NCI-H1436 (cell line): ENCODE measurements at regions not wholly inside any gene's neighbourhood (a gene's known extent, or its start where the extent isn't known, plus 50 kb on each side); places are given as distances from the start of the nearest gene placed in this dataset.

Experiments used
- DNase-seq: peaks from one replicate; lab custom pipeline; 2025; lab: John Stamatoyannopoulos, UW

DNA sequence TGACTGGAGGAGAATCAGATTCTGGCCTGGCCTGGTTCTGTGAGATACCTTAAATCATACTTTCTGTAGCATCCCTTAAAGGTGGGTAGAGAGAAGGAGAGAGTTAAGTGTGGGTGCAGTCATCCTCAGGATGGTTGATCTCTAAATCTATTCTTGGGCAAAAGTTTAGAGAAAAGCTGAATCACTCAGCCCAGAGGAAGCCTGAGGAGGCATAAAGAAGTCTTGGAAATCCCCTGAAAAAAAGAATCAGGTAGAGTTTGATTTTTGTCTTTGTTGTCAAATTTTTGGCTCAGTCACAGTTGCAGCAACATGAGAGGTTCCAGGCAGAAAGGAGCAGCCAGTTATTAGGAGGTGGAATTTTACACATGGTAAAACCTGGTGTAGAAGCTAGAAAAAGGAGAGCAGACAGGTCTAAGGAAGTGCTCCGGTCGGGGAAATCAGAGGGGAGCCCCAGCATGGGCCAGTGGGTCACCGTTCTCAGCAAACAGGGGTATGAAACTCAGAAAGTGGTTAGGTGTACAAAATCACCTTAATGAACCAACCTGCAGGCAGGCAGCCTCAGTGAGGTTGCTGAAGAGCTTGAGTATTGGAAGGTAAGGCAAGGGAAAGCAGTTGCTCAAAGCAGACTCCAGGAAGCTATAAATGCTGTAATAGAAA is 116.2 kb upstream of the CNTLN start:
- no peak for DNase-seq

DNA sequence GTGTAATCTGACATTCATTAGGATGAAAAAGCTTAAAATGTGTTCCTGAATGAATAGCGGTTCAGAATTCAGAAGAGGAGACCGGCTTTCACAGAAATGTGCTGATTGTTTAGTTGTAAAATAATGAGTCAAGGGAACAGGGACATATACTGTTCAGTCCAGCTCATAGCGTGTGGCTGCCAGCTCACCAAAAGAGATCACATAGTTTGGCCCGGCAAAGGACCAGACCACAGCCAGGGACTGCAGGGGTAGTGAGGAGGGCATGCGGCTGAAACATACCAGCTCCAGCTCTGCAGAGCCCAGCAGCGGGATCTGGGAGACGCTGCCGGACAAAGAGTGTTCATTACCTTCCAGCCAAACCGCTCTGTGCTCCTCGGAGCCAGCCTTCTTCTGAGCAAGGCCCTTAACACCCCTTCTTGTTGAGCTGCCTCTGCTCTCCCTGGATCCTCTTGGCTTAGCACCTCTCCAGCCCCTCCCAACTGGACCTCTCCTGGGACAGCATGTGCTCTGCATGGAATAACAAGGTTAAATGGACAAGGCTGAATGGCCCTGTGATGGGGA is 116.8 kb upstream of the CNTLN start:
- no peak for DNase-seq

DNA sequence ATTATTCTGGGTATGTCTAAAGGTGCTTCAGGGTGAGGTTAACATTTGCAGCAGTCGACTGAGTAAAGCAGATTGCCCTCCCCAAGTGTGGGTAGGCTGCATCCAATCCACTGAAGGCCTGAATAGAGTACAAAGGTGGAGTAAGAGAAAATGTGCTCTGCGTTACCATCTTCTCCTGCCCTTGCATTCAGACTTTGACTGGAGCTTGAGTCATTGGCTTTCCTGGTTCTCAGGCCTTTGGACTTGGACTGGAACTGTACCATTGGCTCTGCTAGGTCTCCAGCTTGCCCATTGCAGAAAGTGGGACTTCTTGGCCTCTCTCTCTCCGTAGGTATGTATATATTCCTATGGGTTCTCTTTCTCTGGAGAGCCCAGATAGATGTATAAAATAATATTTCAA is 120.9 kb upstream of the CNTLN start:
- DNase-seq = no peak

DNA sequence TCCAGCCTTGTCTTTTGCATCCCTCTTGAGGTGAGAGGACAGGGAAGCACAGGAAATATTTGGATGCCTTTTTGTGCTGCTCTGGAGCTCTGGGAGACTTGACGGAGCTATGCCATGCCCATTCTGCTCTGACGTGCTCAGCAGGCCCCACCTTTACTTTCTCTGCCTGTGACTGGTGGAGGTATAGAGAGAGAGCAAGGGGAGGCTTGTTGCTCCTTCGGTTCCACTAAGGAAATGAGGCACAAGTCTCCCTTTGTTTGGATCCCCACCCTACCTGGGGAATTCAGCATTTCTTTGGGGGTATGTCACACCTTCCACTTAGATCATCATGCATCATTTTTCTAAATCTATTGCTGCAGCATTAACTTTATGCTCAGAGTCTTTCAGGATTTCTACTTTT is 121.8 kb upstream of the CNTLN start:
- DNase-seq = no peak

DNA sequence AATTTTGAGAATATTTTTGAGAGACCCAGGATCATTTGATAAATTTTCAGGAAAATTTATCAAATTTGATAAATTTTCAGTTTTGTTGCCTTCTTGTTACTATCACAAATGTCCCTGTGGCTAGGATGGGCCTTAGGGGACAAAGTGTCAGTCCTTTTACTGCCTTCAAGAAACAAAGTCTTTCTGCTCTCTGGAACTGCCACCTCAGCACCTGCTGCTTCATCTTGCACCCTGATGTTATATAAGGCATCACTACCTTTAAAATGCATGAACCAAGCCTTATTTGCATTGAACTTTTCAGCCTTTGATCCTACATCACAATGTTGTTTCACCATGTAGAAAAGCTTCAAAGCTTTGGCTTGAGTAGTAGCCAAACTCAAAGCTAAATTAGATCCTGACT is 123.0 kb upstream of the CNTLN start:
- DNase-seq = no peak

DNA sequence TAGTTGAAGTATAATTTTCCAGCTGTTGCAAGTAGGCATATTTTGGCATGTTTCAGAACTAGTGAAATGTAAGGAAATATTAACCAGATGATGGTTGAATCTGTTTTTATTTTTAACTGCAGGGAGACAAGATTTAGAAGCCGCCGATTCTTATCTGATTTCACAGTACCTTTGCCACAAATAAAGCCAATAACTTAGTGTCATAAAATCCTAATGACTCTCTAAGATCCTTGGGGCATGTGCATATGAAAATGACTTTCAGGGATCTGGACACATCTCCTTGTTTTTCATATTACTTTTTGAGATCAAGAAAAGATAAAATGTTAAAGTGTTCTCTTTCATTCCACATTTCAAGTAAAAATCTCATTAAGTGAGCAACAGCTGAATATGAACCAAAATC is 125.8 kb upstream of the CNTLN start:
- no peak for DNase-seq

DNA sequence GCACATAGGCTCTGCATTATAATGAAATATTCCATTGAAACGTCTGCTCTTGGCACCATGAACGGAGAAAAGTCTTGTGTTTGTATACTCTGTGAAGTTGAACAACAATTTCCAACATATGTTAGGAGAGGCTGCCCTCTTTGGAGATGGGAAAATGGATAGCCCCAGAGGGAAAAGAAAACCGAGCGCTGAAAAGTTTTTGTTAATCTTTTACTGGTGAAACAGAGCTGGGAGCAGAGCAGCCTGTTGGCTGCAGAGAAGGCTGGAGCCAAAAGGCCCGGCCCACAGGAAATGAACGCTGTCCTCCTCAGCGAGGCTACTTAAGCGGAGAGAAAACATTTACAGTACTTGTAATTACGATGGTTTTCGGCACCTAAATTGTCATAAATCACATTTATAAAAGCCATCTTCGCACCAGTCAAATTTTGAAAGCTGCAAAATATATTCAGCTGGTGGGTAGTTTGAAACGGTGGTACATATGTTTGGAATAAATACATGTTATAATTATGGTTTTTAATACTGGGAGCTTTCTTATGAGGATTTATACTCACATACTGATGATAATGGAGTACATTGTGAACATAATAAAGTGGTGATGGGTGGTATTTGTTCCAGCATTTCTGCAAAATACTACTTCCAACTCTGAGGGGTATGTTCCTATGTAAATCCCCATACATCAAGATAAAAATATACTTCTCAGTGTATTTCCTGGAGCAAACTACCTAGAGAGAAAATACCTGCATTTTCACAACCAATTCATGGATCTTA is 129.6 kb upstream of the CNTLN start:
- DNase-seq = peak; percentile 10

DNA sequence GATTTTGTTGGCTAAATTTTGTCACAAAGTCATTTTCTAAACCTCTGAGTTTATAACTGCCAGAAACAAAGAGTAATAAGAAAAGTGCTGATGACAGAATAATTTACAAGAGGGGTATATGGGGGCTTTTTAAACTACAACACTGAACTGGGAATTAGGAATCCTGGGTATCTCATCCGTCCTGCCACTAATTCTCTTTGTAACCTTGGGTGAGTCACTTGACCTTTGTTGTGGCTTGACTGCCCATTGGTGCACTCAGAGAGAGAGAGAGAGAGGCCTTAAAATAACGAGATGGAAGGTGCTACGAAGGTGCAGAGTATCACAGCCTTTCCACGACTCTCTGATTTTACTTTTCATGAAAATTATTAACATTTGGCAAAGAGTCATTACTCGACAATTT is 130.3 kb upstream of the CNTLN start:
- no peak for DNase-seq

DNA sequence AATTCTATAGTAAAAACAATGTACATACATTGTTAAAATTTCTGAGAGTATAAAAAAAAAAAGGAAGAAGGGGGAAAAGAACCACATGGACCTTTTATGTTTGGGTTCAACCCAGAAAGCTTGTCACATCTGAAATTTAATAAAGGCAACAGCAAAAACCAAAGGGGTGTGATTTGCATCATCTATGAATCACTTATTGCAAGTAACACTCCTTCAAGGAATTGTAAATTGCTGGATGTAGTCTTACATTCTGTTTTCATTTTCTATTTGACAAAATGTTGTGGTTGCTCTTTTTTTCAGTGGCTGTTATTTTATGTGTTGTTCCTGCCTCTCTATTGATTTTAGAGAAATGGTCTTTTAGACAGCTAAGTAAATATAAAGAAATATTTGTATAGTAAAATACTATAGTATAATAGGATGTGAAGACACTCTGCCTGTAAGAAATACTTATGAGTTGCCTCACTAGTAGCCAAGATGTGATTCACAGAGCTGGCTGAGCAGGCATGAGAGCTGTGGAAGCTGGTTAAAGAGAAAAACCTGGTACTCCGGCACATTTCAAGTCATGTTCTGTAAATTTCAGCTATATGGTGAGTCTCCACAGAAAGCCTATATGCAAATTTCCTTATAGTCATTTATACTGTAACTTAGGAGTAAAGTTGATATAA is 131.1 kb upstream of the CNTLN start:
- no peak for DNase-seq

DNA sequence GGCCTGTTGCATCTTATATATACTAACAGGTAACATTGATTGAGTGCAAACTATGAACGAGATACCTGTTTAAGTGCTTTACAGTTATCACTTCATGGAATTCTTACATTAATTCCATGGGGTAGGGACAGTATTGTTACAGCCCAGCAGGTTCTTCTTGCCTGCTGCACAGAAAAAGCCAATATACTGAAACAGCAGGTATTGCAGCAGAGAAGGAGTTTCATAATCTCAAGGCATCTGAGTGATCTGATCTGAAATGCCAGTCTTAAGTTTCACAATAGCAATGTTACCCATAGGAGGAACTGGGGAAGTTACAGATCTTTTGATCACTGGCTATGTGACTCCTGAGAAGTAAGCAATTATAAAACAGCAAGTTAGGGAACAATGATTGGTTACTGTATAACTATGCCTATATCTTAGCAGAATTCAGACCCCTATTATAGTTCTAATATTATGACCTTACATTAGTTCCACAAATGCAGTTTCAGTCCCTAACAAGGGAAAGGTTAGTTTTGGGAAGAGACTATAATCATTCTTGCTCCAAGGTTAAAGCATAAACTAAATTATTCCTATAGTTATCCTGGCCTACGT is 126.5 kb upstream of the BNC2 start:
- DNase-seq = no peak

DNA sequence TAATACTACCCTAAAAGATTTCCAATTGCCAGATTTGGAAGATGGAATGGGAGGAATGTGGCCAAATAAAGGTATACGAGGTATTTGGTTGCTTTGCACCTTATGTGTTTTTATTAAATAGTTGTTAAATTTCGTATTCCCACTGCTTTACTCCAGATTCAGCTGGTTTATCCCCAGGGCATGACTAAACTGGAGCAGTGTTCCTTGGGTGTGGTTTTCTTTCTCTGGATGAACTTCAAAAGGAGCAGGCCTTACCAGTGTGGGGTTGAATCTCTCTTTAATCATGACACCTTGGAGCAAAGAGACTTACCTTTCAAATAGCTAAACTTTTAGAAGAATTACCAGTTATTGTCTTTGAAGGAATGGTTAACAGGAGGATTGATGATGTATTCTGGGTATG is 121.7 kb upstream of the BNC2 start:
- no peak for DNase-seq

DNA sequence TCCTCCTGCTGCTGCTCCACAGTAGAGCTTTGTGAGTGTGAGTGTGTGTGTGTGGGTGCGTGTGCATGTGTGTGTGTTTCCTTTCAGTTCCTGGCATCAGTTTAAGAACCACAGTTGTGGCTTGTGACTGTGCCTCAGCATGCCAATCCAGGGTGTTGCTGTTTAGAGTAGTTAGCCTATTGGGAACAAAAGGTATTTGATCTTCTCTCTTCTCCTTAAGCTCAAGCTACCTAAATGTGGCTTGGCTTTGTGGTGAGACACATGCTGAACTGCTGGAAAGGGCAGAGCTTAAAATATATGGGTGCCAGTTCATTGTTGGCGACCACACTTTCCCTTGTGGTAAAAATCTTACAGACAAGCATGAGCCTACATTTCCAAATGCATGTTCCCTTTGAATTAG is 116.6 kb upstream of the BNC2 start:
- DNase-seq = no peak

DNA sequence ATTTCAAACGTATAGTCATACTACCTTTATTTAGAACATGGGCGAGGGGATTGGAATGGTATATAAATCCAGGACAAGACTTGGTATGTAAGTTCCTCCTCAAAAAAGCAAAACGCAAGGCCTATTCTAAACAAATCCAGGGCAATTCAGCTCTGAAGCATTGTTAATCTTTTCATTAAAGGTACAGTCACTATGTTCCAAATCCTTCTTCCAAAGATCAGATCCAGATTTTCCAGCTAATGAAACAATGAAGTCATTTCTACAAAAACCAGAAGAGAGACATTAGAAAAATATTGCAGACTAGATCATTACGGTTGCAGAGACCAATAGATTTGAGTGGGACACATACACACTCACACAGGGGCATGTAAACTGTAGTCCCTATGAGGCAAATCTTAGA is 116.1 kb upstream of the BNC2 start:
- no peak for DNase-seq

DNA sequence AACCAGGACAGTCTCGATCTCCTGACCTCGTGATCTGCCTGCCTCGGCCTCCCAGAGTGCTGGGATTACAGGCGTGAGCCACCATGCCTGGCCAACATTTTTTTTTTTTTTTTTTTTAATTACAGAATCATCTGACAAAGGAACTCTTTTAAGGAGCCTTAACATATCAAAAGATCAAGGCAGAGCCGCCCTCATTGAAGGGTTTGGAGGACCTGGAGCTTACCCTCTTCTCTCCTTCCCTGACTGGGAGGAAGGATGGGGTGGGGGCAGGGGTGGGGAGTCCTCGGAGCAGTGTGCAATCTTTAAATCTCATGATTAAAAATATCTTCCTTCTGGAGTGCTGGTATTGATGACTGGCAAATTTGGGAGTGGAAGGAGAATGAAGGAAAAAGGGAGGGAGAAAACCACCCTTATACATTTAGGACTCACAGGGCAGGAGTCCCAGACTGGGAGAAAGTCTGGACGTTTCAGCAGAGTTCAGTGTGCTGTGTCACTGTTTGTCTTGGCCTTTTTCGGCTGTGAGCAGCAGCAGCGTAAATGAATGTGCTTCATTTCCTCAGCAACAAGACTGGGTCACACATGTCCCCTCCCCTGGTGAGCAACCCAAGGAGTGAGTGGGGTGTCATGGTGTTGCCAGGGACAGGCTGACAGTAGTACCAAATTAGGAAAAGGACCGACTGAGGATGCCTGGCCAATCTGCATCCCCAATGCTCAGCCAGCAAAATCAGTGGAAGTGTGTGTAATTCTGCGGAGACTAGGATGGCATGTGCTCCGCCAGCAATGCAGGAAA is 115.3 kb upstream of the BNC2 start:
- DNase-seq = no peak

DNA sequence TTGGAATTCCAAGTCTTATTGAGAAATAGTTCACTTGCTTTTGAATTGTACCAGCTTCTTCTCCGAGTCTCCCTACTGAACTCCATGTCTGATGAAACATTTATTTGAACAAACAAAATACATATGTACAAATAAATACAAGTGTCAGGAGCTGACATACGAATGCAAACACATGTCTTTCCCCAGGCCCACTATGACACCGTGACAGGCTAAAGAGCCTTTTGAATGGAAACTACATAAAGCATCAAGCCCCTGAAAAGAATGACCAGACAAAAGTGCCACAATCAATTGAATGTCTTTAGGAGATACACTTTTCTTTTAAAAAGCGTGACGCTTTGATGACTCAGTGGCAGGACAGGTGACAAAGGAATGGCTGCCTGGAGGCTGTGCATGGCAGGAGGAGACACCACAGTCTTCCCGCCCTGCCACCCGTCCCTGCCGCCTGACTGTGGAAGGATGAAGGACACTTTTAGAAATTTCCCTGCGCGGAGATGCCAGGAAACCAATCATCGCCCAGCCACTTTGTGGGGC is 112.4 kb upstream of the BNC2 start:
- no peak for DNase-seq

DNA sequence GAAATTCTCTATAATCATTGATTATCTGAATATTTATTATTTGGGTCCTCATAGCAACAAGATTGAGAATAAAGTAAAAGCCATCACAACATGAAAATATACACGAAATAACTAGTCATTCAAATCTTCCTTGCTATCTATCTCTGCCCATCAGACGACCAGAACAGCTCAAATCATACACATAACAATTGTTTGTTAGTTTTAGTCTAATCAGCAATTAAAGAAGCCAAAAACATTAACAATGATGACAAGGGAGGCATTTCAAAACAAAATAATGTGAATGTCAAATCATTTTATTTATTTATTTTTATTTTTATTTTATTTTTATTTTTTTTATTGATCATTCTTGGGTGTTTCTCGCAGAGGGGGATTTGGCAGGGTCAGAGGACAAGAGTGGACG is 106.0 kb upstream of the BNC2 start:
- no peak for DNase-seq

DNA sequence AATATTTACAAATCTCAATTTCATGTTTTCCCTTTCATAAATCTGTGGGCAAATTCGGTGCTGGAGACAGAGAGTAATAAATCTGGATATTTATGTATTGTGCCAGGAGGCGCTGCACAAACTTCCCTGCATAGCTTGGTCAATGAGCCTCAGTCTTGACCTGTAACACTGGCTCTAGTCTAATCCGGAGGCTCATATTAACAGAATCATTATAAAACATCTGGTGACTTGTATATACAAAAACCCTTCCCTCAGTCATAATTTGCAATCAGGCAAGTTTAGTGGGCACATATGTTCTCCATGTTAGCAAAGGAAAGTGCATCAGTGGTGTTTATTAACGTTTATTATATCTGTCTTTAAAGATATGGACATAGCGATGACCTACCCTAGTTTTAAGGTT is 104.0 kb upstream of the BNC2 start:
- DNase-seq = no peak

DNA sequence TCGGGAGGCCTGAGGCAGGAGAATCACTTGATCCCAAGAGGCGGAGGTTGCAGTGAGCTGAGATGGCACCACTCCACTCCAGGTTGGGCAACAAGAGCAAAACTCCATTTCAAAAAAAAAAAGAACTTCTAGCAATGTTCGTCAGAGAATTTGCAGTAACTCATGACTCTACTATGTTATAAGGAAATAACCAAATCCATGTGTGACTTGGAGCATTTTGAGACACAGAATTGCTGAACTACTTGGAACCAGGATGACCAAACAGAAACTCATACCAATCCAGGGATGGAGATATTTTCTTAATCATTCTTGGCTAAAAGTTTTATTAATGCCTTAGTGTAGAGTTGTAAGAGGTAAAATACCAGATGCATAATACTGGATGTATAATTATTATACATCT is 99.9 kb upstream of the BNC2 start:
- no peak for DNase-seq

DNA sequence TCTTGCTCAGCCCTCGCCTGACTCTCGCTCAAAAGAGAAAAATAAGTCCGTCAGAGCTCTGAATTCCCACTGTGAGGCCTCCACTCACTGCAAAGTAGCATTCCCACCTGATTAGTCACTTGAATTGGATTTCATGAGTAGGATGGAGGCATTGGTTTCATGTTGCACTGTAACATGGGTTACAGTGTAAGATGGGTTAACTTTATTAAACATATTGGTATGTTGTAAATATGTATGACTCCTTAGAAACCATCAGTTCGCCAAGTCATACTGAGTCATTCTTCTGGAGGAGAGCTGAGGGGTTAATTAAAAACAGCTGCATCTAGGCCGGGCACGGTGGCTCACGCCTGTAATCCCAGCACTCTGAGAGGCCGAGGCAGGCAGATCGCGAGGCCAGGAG is 93.8 kb upstream of the BNC2 start:
- DNase-seq = no peak

DNA sequence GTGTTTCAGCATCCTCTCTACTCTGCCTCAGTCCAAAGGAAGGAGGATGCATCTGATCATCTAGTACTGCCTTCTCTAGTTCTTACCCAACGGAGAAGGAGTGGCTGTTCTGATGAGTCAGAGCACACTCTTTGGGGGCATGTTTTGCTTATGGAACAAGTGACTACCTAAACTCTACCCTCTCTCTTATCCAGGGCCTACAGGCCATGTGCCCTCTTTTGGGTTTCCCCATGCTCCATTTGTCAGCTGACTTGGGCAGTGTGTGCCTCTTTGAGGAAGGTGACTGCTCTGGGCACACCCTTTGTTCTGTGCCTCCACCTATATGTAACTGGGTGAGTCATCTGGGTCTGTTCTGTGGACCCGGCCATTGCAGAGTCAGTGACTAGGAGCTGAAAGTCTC is 89.6 kb upstream of the BNC2 start:
- DNase-seq = no peak

DNA sequence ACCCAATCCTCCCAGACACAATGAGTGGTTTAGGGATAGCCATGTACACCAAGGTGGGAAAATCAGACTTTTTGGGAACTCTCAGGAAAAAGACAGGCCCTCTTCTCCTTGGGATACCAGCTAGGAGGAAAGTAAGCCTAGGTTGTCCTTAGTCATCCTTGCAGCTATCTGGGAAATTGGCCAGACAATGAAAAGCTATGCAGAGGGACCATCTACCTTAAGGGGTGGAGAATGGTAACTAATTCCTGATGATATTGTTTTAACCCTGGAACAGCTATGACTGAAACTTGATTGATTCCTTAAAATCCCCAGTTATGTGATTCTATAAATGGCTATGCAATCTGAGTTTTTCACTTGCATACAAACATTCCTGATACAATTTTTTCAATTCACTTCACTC is 88.9 kb upstream of the BNC2 start:
- no peak for DNase-seq

DNA sequence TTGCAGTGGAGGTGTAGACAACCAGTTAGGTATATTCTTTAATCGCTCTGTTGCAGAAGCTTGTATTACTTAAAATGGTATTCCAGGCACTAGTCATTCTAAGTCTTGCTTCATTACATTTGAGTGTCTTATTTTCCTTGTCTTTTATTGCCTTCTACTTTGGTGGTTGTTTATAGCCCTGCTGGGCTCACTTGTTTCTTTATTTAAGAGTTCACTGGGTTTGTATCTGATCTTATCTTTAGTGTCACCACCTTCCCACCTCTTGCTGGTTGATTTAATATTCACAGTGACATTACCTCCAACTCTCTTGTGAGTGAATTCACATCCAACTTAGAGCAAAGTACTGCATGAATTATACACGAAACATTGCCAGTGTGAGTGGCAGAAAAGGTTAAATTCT is 83.6 kb upstream of the BNC2 start:
- no peak for DNase-seq
